ENCODE measurements at regions not wholly inside any gene's neighbourhood (a gene's known extent, or its start where the extent isn't known, plus 50 kb on each side); places are given as distances from the start of the nearest gene placed in this dataset.
"Not testable (repeated sequence)": the region's sequence is repeated elsewhere in the genome, so short reads cannot be mapped to it uniquely, and the experiment has no call there.

- H3K4me3 Mint-ChIP-seq; H3K27ac Mint-ChIP-seq; H3K36me3 Mint-ChIP-seq (ENCODE audit: low read depth); H3K4me1 Mint-ChIP-seq (ENCODE audit: low read depth); H3K9me3 Mint-ChIP-seq: not testable (repeated sequence)
- H3K27me3 Mint-ChIP-seq, result peaks cover 46% of the 10 kb centered on the region
Measured at GRCh38 chr6:27008613-27009012, 238.9 kb upstream of the PRSS16 start.

- not testable (repeated sequence) for H3K4me1 Mint-ChIP-seq (ENCODE audit: low read depth); H3K4me3 Mint-ChIP-seq; H3K36me3 Mint-ChIP-seq (ENCODE audit: low read depth); H3K27ac Mint-ChIP-seq
- H3K27me3 Mint-ChIP-seq, result peaks cover 37% of the 10 kb centered on the region
- peaks cover 17% of the 10 kb centered on the region for H3K9me3 Mint-ChIP-seq
Measured at GRCh38 chr6:27014053-27014452, 233.4 kb upstream of the PRSS16 start.

- Mint-ChIP-seq H3K4me3 (no peak overlapping the region), H3K27me3 (peaks cover 33% of the 10 kb centered on the region), H3K36me3 (ENCODE audit: low read depth) (no peaks in the 10 kb centered on the region), H3K9me3 (peaks cover 17% of the 10 kb centered on the region), H3K4me1 (ENCODE audit: low read depth) (peaks cover 14% of the 10 kb centered on the region), H3K27ac (no peak overlapping the region)
Measured at GRCh38 chr6:27016689-27017088, 230.8 kb upstream of the PRSS16 start.

GRCh38 chr6:27018401-27018800 is 229.1 kb upstream of the PRSS16 start:
- H3K27me3 Mint-ChIP-seq, result peaks cover 35% of the 10 kb centered on the region
- not testable (repeated sequence) for H3K36me3 Mint-ChIP-seq (ENCODE audit: low read depth); H3K27ac Mint-ChIP-seq; H3K4me3 Mint-ChIP-seq
- peaks cover 17% of the 10 kb centered on the region for H3K9me3 Mint-ChIP-seq
- H3K4me1 Mint-ChIP-seq (ENCODE audit: low read depth), result peaks cover 14% of the 10 kb centered on the region

- Mint-ChIP-seq H3K9me3 (peaks cover 14% of the 10 kb centered on the region), H3K36me3 (ENCODE audit: low read depth) (no peaks in the 10 kb centered on the region), H3K27me3 (peaks cover 42% of the 10 kb centered on the region), H3K4me3 (peak overlapping the region; percentile 76), H3K27ac (peak overlapping the region; percentile 69), H3K4me1 (ENCODE audit: low read depth) (peaks cover 14% of the 10 kb centered on the region)
Measured at GRCh38 chr6:27019651-27020552, 227.6 kb upstream of the PRSS16 start.

GRCh38 chr6:27020553-27020880 is 227.0 kb upstream of the PRSS16 start:
- Mint-ChIP-seq H3K9me3 (peaks cover 10% of the 10 kb centered on the region), H3K4me1 (ENCODE audit: low read depth) (peaks cover 14% of the 10 kb centered on the region), H3K4me3 (peak overlapping the region; percentile 76), H3K27ac (peak overlapping the region; percentile 69), H3K36me3 (ENCODE audit: low read depth) (no peaks in the 10 kb centered on the region), H3K27me3 (peaks cover 48% of the 10 kb centered on the region)

GRCh38 chr6:27023664-27024063 is 223.8 kb upstream of the PRSS16 start:
- H3K36me3 Mint-ChIP-seq (ENCODE audit: low read depth), result no peaks in the 10 kb centered on the region
- no peak overlapping the region for H3K27ac Mint-ChIP-seq
- peaks cover 63% of the 10 kb centered on the region for H3K27me3 Mint-ChIP-seq
- no peaks in the 10 kb centered on the region for H3K9me3 Mint-ChIP-seq
- no peak overlapping the region for H3K4me3 Mint-ChIP-seq
- peaks cover 14% of the 10 kb centered on the region for H3K4me1 Mint-ChIP-seq (ENCODE audit: low read depth)

GRCh38 chr6:27025351-27025750 is 222.2 kb upstream of the PRSS16 start:
- Mint-ChIP-seq H3K27me3 (peaks cover 50% of the 10 kb centered on the region), H3K4me3 (no peak overlapping the region)

GRCh38 chr6:27026361-27026760 is 221.1 kb upstream of the PRSS16 start:
- H3K27ac Mint-ChIP-seq, result no peak overlapping the region
- H3K27me3 Mint-ChIP-seq, result peaks cover 47% of the 10 kb centered on the region
- H3K4me1 Mint-ChIP-seq (ENCODE audit: low read depth), result no peaks in the 10 kb centered on the region
- H3K9me3 Mint-ChIP-seq, result no peaks in the 10 kb centered on the region
- no peak overlapping the region for H3K4me3 Mint-ChIP-seq
- no peaks in the 10 kb centered on the region for H3K36me3 Mint-ChIP-seq (ENCODE audit: low read depth)

More at GRCh38 chr6:27025351-27025750, 222.2 kb upstream of the PRSS16 start:
- Mint-ChIP-seq H3K9me3 (no peaks in the 10 kb centered on the region), H3K36me3 (ENCODE audit: low read depth) (no peaks in the 10 kb centered on the region), H3K27ac (no peak overlapping the region), H3K4me1 (ENCODE audit: low read depth) (peaks cover 6% of the 10 kb centered on the region)

- H3K4me3 Mint-ChIP-seq, result no peak overlapping the region
- no peaks in the 10 kb centered on the region for H3K36me3 Mint-ChIP-seq (ENCODE audit: low read depth)
- no peaks in the 10 kb centered on the region for H3K4me1 Mint-ChIP-seq (ENCODE audit: low read depth)
- H3K27ac Mint-ChIP-seq, result no peak overlapping the region
- H3K27me3 Mint-ChIP-seq, result peaks cover 46% of the 10 kb centered on the region
- no peaks in the 10 kb centered on the region for H3K9me3 Mint-ChIP-seq
Measured at GRCh38 chr6:27031302-27031701, 216.2 kb upstream of the PRSS16 start.

GRCh38 chr6:27038498-27038897 is 209.0 kb upstream of the PRSS16 start:
- Mint-ChIP-seq H3K27ac (no peak overlapping the region), H3K4me1 (ENCODE audit: low read depth) (no peaks in the 10 kb centered on the region), H3K27me3 (peaks cover 65% of the 10 kb centered on the region), H3K36me3 (ENCODE audit: low read depth) (no peaks in the 10 kb centered on the region), H3K9me3 (no peaks in the 10 kb centered on the region), H3K4me3 (no peak overlapping the region)

- H3K4me3 Mint-ChIP-seq, result no peak overlapping the region
- peaks cover 56% of the 10 kb centered on the region for H3K27me3 Mint-ChIP-seq
- H3K4me1 Mint-ChIP-seq (ENCODE audit: low read depth), result no peaks in the 10 kb centered on the region
- no peak overlapping the region for H3K27ac Mint-ChIP-seq
- no peaks in the 10 kb centered on the region for H3K9me3 Mint-ChIP-seq
- H3K36me3 Mint-ChIP-seq (ENCODE audit: low read depth), result no peaks in the 10 kb centered on the region
Measured at GRCh38 chr6:27040244-27041042, 207.1 kb upstream of the PRSS16 start.

GRCh38 chr6:27043244-27043643 is 204.3 kb upstream of the PRSS16 start:
- Mint-ChIP-seq H3K27me3 (peaks cover 42% of the 10 kb centered on the region), H3K9me3 (peaks cover 5% of the 10 kb centered on the region), H3K36me3 (ENCODE audit: low read depth) (no peaks in the 10 kb centered on the region), H3K4me1 (ENCODE audit: low read depth) (no peaks in the 10 kb centered on the region), H3K4me3 (no peak overlapping the region), H3K27ac (no peak overlapping the region)

- H3K4me3 Mint-ChIP-seq; H3K4me1 Mint-ChIP-seq (ENCODE audit: low read depth); H3K9me3 Mint-ChIP-seq; H3K36me3 Mint-ChIP-seq (ENCODE audit: low read depth); H3K27ac Mint-ChIP-seq: not testable (repeated sequence)
- peaks cover 39% of the 10 kb centered on the region for H3K27me3 Mint-ChIP-seq
Measured at GRCh38 chr6:27045131-27045530, 202.4 kb upstream of the PRSS16 start.

GRCh38 chr6:27047725-27048124 is 199.8 kb upstream of the PRSS16 start:
- H3K4me1 Mint-ChIP-seq (ENCODE audit: low read depth); H3K27ac Mint-ChIP-seq; H3K36me3 Mint-ChIP-seq (ENCODE audit: low read depth); H3K4me3 Mint-ChIP-seq; H3K9me3 Mint-ChIP-seq: not testable (repeated sequence)
- peaks cover 22% of the 10 kb centered on the region for H3K27me3 Mint-ChIP-seq

Data from stimulated activated naive CD8-positive, alpha-beta T cell treated with anti-CD3 and anti-CD28 coated beads, Interleukin-15, Interleukin-2, amounts not matched to agents 100 ng/mL and 50 ng/mL, for 24 hours (primary cell).